Endothelial cell (in vitro differentiated cells): ENCODE measurements at regions not wholly inside any gene's neighbourhood (a gene's known extent, or its start where the extent isn't known, plus 50 kb on each side); places are given as distances from the start of the nearest gene placed in this dataset.

Source experiments
- DNase-seq: peaks from one replicate; pipeline ENCODE4 v3.0.0; 2021; ENCODE audit warnings: low spot score
- H3K27ac Mint-ChIP-seq: one replicate; pipeline ENCODE4 v1.8.0; 2021; ENCODE audit warnings: mixed read lengths, inconsistent platforms; ENCODE audit not compliant: unreplicated experiment
- H3K27me3 Mint-ChIP-seq: one replicate; pipeline ENCODE4 v1.8.0; 2021; ENCODE audit warnings: mild to moderate bottlenecking, moderate library complexity, mixed read lengths, inconsistent platforms; ENCODE audit not compliant: unreplicated experiment
- H3K36me3 Mint-ChIP-seq: one replicate; pipeline ENCODE4 v1.8.0; 2021; ENCODE audit warnings: mild to moderate bottlenecking, low read depth, mixed read lengths, inconsistent platforms; ENCODE audit not compliant: unreplicated experiment
- H3K4me1 Mint-ChIP-seq: one replicate; pipeline ENCODE4 v1.8.0; 2021; ENCODE audit warnings: mild to moderate bottlenecking, mixed read lengths, inconsistent platforms; ENCODE audit not compliant: unreplicated experiment
- H3K4me3 Mint-ChIP-seq: one replicate; pipeline ENCODE4 v1.8.0; 2021; ENCODE audit warnings: mild to moderate bottlenecking, mixed read lengths, inconsistent platforms; ENCODE audit not compliant: unreplicated experiment
- H3K9me3 Mint-ChIP-seq: one replicate; pipeline ENCODE4 v1.8.0; 2021; ENCODE audit warnings: mixed read lengths, inconsistent platforms; ENCODE audit not compliant: unreplicated experiment
- TF ChIP-seq, protein P1 (sequence below): fragments of 200-600 bp; sonication (generic); IDR thresholded peaks from one replicate; pipeline ENCODE4 v1.5.0; 2021; ENCODE audit warnings: antibody characterized with exemption; ENCODE audit not compliant: unreplicated experiment

DNA sequence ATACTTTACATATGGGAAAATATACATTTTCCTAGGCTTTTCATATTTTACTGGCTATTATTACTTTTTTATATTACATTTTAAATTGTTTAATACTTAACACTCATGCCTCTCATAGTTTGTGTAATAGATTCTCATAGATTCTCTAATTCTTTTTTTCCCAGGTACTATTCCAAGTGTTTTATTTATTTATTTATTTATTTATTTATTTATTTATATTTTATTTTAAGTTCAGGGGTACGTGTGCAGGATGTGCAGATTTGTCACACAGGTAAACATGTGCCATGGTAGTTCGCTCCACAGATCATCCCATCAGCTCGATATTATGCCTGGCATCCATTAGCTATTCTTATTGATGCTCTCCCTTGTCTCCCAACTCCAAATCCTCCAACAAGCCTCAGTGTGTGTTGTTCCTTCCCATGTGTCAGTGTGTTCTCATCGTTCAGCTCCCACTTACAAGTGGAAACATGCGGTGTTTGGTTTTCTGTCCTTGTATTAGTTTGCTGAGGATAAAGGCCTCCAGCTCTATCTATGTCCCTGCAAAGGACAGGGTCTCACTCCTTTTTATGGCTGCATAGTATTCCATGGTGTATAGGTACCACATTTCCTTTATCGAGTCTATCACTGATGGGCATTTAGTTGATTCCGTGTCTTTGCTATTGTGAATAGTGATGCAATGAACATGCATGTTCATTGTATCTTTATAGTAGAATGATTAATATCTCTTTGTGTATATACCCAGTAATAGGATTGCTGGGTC lies 205.4 kb upstream of the P2RY1 start:
- Mint-ChIP-seq H3K36me3 (no peaks in the 10 kb centered on the region), H3K27me3 (peaks cover 1% of the 10 kb centered on the region), H3K4me1 (no peaks in the 10 kb centered on the region), H3K4me3 (no peak overlapping the region), H3K9me3 (no peaks in the 10 kb centered on the region), H3K27ac (no peak overlapping the region)
- no peak for DNase-seq
- TF ChIP-seq, protein P1, sequence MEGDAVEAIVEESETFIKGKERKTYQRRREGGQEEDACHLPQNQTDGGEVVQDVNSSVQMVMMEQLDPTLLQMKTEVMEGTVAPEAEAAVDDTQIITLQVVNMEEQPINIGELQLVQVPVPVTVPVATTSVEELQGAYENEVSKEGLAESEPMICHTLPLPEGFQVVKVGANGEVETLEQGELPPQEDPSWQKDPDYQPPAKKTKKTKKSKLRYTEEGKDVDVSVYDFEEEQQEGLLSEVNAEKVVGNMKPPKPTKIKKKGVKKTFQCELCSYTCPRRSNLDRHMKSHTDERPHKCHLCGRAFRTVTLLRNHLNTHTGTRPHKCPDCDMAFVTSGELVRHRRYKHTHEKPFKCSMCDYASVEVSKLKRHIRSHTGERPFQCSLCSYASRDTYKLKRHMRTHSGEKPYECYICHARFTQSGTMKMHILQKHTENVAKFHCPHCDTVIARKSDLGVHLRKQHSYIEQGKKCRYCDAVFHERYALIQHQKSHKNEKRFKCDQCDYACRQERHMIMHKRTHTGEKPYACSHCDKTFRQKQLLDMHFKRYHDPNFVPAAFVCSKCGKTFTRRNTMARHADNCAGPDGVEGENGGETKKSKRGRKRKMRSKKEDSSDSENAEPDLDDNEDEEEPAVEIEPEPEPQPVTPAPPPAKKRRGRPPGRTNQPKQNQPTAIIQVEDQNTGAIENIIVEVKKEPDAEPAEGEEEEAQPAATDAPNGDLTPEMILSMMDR = no peak

DNA sequence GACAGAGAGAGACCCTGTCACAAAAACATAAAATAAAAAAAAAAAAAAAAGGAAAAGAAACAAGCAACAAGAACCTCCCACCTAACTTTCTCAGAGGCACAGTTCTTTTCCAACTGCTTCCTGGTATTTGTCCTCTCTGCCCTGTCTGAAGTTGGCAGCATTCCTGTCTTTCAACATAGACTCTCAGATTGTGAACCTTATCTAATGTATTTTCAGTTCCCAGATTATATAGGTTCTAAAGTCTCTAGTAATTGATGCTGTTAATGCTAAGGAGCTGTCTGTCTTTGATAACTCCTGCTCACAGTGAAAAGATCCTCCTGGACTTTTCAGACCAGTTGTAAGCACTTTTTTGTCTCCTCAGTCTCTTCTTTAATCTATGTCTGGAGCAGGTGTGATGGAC lies 199.5 kb upstream of the P2RY1 start:
- Mint-ChIP-seq H3K9me3 (no peaks in the 10 kb centered on the region), H3K27me3 (no peaks in the 10 kb centered on the region), H3K4me1 (peaks cover 5% of the 10 kb centered on the region), H3K27ac (no peak overlapping the region), H3K36me3 (no peaks in the 10 kb centered on the region), H3K4me3 (no peak overlapping the region)
- no peak for DNase-seq
- TF ChIP-seq, protein P1 = no peak

DNA sequence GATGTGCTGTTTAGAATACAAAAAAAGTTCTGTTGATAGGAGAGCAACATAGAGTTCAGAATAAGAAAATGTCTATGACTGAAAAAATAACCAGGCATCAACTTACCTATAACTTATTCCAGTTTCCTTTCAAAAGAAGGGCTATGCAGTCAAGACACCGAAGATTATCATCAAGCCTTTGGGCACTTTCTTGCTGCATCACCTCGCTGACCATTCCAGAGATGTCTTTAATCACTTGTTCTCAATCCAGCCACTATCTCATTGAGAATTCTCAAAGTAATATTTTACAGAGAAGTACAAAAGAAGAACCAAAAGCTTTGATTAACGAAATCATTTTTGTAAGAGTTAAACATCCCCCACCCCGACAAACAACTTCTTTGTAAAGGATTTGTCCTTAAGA lies 198.3 kb upstream of the P2RY1 start:
- no peak overlapping the region for H3K4me3 Mint-ChIP-seq
- TF ChIP-seq, protein P1 = no peak
- H3K9me3 Mint-ChIP-seq = no peaks in the 10 kb centered on the region
- no peaks in the 10 kb centered on the region for H3K36me3 Mint-ChIP-seq
- H3K27ac Mint-ChIP-seq = no peak overlapping the region
- H3K27me3 Mint-ChIP-seq = no peaks in the 10 kb centered on the region
- DNase-seq = no peak
- H3K4me1 Mint-ChIP-seq = peaks cover 5% of the 10 kb centered on the region

DNA sequence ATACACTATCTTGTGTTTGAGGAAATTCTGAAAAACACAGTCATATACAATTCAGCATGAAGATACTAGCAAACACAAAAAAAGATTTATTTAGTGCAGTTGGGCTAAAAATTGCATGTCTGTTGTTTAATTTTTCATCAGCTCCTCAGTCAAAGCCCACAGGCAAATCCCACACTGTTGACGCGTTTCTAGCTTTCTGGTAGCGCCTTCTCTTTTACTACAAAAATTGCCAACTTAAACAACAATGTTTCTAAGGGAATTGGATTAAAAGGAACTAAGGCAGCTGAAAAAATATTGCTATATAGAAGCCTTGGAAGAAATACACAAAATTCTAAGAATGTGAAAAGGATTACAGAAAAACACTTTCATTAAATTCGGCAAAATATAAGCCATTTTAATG lies 196.7 kb upstream of the P2RY1 start:
- Mint-ChIP-seq H3K27ac (no peak overlapping the region), H3K36me3 (no peaks in the 10 kb centered on the region), H3K27me3 (peaks cover 2% of the 10 kb centered on the region), H3K4me3 (no peak overlapping the region), H3K9me3 (no peaks in the 10 kb centered on the region), H3K4me1 (peaks cover 5% of the 10 kb centered on the region)
- TF ChIP-seq, protein P1 = no peak
- DNase-seq = no peak

DNA sequence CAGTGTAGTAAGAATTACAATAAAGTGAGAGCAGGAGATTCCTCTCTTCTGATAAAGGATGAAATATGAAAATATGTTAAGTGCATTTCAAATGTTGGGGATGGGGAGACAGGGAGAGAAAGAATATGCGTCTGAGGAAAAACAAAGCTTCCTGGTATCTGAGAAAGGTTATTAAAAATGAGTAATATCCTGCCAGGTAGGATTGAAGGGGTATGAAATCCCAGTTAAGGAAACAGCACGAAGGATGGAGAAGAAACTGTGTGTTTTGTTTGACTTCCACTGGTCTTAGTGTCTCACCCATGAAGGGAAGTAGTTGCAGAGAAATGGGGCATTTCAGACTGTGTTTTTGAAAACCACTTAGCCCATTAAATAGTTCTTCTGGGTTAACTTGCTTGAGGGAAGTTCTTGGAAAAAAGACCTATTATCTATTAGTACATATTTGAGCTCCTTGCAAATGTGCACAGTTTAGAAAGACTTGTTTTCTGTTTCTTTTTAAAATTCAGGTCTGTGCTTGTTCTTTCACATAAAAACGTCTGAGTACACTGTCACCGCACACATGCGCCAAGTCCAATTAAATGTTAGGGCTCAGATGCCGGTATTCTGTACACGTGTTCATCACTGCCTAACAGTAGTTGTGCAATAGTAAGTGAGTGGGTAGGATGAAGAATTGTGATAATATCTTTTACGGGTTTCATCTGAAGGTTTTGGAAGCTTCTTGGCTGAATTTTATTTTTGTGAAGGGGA lies 196.1 kb upstream of the P2RY1 start:
- H3K27me3 Mint-ChIP-seq = peaks cover 2% of the 10 kb centered on the region
- no peak for DNase-seq
- no peaks in the 10 kb centered on the region for H3K9me3 Mint-ChIP-seq
- H3K4me1 Mint-ChIP-seq = peaks cover 5% of the 10 kb centered on the region
- no peaks in the 10 kb centered on the region for H3K36me3 Mint-ChIP-seq
- no peak overlapping the region for H3K27ac Mint-ChIP-seq
- no peak overlapping the region for H3K4me3 Mint-ChIP-seq
- TF ChIP-seq, protein P1 = no peak
